ENCODE measurements at regions not wholly inside any gene's neighbourhood (a gene's known extent, or its start where the extent isn't known, plus 50 kb on each side); places are given as distances from the start of the nearest gene placed in this dataset.

DNA sequence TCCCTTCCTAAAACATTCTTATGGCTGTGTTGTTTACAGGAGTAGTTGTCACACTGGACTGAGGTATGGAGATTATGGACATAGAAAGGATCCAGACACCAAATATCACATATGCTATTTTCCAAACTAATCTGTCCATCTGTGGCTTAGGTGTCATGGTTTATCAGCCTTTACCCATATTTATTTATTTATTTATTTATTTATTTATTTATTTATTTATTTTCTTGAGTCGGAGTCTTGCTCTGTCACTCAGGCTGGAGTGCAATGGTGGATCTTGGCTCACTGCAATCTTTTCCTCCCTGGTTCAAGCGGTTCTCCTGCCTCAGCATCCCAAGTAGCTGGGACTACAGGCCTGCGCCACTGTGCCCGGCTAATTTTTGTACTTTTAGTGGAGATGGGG is 1103.1 kb downstream of the MAT2B start:
- TF ChIP-seq ZNF274 (CRISPR knock-in tag; IDR thresholded peaks at IDR 0.05) = no peak
- TF ChIP-seq, protein P1, sequence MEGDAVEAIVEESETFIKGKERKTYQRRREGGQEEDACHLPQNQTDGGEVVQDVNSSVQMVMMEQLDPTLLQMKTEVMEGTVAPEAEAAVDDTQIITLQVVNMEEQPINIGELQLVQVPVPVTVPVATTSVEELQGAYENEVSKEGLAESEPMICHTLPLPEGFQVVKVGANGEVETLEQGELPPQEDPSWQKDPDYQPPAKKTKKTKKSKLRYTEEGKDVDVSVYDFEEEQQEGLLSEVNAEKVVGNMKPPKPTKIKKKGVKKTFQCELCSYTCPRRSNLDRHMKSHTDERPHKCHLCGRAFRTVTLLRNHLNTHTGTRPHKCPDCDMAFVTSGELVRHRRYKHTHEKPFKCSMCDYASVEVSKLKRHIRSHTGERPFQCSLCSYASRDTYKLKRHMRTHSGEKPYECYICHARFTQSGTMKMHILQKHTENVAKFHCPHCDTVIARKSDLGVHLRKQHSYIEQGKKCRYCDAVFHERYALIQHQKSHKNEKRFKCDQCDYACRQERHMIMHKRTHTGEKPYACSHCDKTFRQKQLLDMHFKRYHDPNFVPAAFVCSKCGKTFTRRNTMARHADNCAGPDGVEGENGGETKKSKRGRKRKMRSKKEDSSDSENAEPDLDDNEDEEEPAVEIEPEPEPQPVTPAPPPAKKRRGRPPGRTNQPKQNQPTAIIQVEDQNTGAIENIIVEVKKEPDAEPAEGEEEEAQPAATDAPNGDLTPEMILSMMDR (CRISPR knock-in tag; IDR thresholded peaks at IDR 0.05) = no peak
